Transverse colon (tissue), 3 donors: ENCODE measurements at regions not wholly inside any gene's neighbourhood (a gene's known extent, or its start where the extent isn't known, plus 50 kb on each side); places are given as distances from the start of the nearest gene placed in this dataset.
"Not testable (repeated sequence)": the region's sequence is repeated elsewhere in the genome, so short reads cannot be mapped to it uniquely, and the experiment has no call there.

Source experiments
- POLR2A ChIP-seq: fragments of 450-650 bp; IDR thresholded peaks from one replicate; pipeline ENCODE4 v1.6.1; 2016; ENCODE audit warnings: antibody characterized with exemption, mild to moderate bottlenecking, moderate library complexity
- TF ChIP-seq, protein P1 (sequence below), 5 experiments: fragments of 200-600 bp in 3 of 5; fragments of 450-650 bp in 2 of 5; sonication (generic) in 3 of 5; IDR thresholded peaks; 1 replicate in 2 of 5; 2 replicates in 3 of 5; pipeline ENCODE4 v1.5.1; 2016 to 2017; ENCODE audit warnings: antibody characterized with exemption in 5 of 5, inconsistent platforms in 3 of 5, mild to moderate bottlenecking in 2 of 5, moderate library complexity in 1 of 5

DNA sequence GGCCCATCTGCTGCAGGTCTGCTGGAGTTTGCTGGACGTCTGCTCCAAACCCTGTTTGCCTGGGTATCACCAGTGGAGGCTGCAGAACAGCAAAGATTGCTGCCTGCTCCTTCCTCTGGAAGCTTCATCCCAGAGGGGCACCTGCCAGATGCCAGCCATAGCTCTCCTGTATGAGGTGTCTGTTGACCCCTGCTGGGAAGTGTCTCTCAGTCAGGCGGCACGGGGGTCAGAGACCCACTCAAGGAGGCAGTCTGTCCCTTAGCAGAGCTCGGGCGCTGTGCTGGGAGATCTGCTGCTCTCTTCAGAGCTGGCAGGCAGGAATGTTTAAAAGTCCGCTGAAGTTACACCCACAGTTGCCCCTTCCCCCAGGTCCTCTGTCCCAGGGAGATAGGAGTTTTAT, 671.2 kb downstream of the EFNA5 start:
- TF ChIP-seq POLR2A: not testable (repeated sequence)
- TF ChIP-seq, protein P1, sequence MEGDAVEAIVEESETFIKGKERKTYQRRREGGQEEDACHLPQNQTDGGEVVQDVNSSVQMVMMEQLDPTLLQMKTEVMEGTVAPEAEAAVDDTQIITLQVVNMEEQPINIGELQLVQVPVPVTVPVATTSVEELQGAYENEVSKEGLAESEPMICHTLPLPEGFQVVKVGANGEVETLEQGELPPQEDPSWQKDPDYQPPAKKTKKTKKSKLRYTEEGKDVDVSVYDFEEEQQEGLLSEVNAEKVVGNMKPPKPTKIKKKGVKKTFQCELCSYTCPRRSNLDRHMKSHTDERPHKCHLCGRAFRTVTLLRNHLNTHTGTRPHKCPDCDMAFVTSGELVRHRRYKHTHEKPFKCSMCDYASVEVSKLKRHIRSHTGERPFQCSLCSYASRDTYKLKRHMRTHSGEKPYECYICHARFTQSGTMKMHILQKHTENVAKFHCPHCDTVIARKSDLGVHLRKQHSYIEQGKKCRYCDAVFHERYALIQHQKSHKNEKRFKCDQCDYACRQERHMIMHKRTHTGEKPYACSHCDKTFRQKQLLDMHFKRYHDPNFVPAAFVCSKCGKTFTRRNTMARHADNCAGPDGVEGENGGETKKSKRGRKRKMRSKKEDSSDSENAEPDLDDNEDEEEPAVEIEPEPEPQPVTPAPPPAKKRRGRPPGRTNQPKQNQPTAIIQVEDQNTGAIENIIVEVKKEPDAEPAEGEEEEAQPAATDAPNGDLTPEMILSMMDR (IDR thresholded peaks at IDR 0.05): not testable (repeated sequence)
